ENCODE measurements at regions not wholly inside any gene's neighbourhood (a gene's known extent, or its start where the extent isn't known, plus 50 kb on each side); places are given as distances from the start of the nearest gene placed in this dataset.

DNA sequence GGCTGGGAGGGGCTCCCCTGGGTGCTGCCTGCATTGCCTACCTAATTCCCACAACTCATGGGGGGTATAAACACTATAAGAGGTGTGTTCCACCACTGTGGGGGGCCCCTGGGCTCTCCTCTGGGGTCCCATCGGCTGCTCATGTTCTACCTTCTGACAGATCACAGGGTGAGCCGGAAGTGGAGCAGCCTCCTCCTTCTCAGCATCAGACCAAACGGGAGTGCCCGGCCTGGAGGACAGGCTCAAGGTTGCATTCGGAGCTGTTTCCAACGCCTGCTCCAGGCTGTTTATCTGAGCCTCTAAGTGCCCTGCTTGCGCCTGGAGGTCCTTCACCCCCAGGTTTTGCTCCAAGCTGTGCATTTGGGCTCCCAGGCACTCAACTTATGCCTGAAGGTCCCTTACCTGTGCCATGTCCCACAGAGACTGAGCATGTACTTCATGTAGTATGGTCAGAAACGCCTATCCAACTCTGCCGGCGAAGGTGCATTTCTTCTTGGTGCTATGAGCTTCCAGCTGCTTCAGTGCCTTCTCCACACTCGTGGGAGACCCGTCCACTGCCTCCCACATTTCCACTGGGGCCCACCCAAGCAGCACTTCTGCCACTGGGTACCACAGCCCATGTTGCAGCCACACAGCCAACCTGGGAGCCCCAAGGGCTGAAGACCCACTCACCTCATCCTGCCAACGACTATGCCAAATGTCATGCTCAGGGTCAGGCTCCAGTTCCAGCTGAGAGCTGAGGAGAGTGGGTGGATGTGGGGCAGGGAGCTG is 232.1 kb downstream of the IGSF11 start:
- no peak for TF ChIP-seq TAF1 (IDR thresholded peaks at IDR 0.05; ENCODE audit: borderline replicate concordance, insufficient read depth, low read length)
- no peak for TF ChIP-seq POLR2AphosphoS5 (IDR thresholded peaks at IDR 0.05; ENCODE audit: low read depth, low read length)
- TF ChIP-seq, protein P1, sequence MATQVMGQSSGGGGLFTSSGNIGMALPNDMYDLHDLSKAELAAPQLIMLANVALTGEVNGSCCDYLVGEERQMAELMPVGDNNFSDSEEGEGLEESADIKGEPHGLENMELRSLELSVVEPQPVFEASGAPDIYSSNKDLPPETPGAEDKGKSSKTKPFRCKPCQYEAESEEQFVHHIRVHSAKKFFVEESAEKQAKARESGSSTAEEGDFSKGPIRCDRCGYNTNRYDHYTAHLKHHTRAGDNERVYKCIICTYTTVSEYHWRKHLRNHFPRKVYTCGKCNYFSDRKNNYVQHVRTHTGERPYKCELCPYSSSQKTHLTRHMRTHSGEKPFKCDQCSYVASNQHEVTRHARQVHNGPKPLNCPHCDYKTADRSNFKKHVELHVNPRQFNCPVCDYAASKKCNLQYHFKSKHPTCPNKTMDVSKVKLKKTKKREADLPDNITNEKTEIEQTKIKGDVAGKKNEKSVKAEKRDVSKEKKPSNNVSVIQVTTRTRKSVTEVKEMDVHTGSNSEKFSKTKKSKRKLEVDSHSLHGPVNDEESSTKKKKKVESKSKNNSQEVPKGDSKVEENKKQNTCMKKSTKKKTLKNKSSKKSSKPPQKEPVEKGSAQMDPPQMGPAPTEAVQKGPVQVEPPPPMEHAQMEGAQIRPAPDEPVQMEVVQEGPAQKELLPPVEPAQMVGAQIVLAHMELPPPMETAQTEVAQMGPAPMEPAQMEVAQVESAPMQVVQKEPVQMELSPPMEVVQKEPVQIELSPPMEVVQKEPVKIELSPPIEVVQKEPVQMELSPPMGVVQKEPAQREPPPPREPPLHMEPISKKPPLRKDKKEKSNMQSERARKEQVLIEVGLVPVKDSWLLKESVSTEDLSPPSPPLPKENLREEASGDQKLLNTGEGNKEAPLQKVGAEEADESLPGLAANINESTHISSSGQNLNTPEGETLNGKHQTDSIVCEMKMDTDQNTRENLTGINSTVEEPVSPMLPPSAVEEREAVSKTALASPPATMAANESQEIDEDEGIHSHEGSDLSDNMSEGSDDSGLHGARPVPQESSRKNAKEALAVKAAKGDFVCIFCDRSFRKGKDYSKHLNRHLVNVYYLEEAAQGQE (IDR thresholded peaks at IDR 0.05; ENCODE audit: insufficient read depth in 1 of 2, low read depth in 2 of 2, low read length in 2 of 2): no peak

Measured in PFSK-1 (cell line).